ENCODE measurements at regions not wholly inside any gene's neighbourhood (a gene's known extent, or its start where the extent isn't known, plus 50 kb on each side); places are given as distances from the start of the nearest gene placed in this dataset.

GRCh38 chr3:6697285-6697684 lies 163.6 kb upstream of the GRM7 start:
- no peak overlapping the region for H3K4me2 ChIP-seq (ENCODE audit: insufficient read depth, low read length)
- TF ChIP-seq NCOA1 (IDR thresholded peaks at IDR 0.05; ENCODE audit: low read depth) (no peak), CTCF (IDR thresholded peaks at IDR 0.05 in 2 of 3, conservative IDR thresholded peaks at IDR 0.05 in 1 of 3; ENCODE audit: insufficient read depth in 2 of 3, low read depth in 1 of 3, low read length in 3 of 3) (no peak), NR2C2 (CRISPR knock-in tag; IDR thresholded peaks at IDR 0.05) (no peak), NR2C2 (tag; IDR thresholded peaks at IDR 0.05) (no peak), THRB (CRISPR knock-in tag; conservative IDR thresholded peaks at IDR 0.05) (no peak), ZKSCAN1 (IDR thresholded peaks at IDR 0.05; ENCODE audit: low read depth, low read length) (no peak), EHMT2 (IDR thresholded peaks at IDR 0.05) (no peak), CBX1 (IDR thresholded peaks at IDR 0.05; ENCODE audit: low read depth) (no peak), ZNF644 (tag; IDR thresholded peaks at IDR 0.05; ENCODE audit: low read depth) (no peak), POLR2AphosphoS2 (IDR thresholded peaks at IDR 0.05; ENCODE audit: low read length) (no peak), RNF219 (CRISPR knock-in tag; IDR thresholded peaks at IDR 0.05) (no peak), ZNF507 (tag; conservative IDR thresholded peaks at IDR 0.05) (no peak), ESRRA (IDR thresholded peaks at IDR 0.05; ENCODE audit: borderline replicate concordance, low read depth) (no peak), DMBX1 (CRISPR knock-in tag; IDR thresholded peaks at IDR 0.05; ENCODE audit: borderline replicate concordance) (no peak)
- no peaks in the 10 kb centered on the region for H3K9me1 ChIP-seq (ENCODE audit: control insufficient read depth, insufficient read depth, low read length)
- peaks cover 21% of the 10 kb centered on the region; the same call in 2 of the 3 replicates for H3K36me3 ChIP-seq (ENCODE audit: control insufficient read depth, insufficient read depth, low read length)
- H3K27ac ChIP-seq (ENCODE audit: extremely low read depth, low read depth, low read length): no peak overlapping the region
- CTCF ChIA-PET (ENCODE audit: low intra/inter-chr PET ratio): no interaction called here
- no TSS peak for BruUV-seq (replicated peaks)
- no peaks in the 10 kb centered on the region for H3K79me2 ChIP-seq (ENCODE audit: control insufficient read depth, insufficient read depth, low read length)
- DNase-seq (ENCODE audit: extremely low read depth in 1 of 4, low spot score in 3 of 4): no peak
- H3K9ac ChIP-seq (ENCODE audit: insufficient read depth in 1 of 2, low read depth in 2 of 2, low read length in 2 of 2): no peak overlapping the region
- H3K27me3 ChIP-seq (ENCODE audit: control insufficient read depth in 2 of 2, insufficient read depth in 2 of 2, low read length in 2 of 2): no peaks in the 10 kb centered on the region
- H3K9me3 ChIP-seq (replicated peaks; ENCODE audit: control insufficient read depth, insufficient read depth, low read depth, low read length): peaks cover 12% of the 10 kb centered on the region
- H2AFZ ChIP-seq (ENCODE audit: low read depth, low read length): no peak overlapping the region
- H3K4me3 ChIP-seq: no peak overlapping the region
- no peak for FAIRE-seq
- intact Hi-C loops (cut with micrococcal nuclease): no loop called here
- H3K4me1 ChIP-seq (replicated peaks in 1 of 2; ENCODE audit: control insufficient read depth in 2 of 2, insufficient read depth in 2 of 2, low read length in 2 of 2): no peaks in the 10 kb centered on the region
- 61% methylated on average over 3 of the region's 3 CpGs for WGBS (ENCODE audit: insufficient coverage, low coverage, missing lambda C conversion rate)
- POLR2A ChIA-PET: no interaction called here
- no peak for ATAC-seq
- in situ Hi-C loops (cut with MboI): no loop called here
- no peaks in the 10 kb centered on the region for H4K20me1 ChIP-seq (replicated peaks; ENCODE audit: control insufficient read depth, insufficient read depth, low read length)
